ENCODE measurements at regions not wholly inside any gene's neighbourhood (a gene's known extent, or its start where the extent isn't known, plus 50 kb on each side); places are given as distances from the start of the nearest gene placed in this dataset.

DNA sequence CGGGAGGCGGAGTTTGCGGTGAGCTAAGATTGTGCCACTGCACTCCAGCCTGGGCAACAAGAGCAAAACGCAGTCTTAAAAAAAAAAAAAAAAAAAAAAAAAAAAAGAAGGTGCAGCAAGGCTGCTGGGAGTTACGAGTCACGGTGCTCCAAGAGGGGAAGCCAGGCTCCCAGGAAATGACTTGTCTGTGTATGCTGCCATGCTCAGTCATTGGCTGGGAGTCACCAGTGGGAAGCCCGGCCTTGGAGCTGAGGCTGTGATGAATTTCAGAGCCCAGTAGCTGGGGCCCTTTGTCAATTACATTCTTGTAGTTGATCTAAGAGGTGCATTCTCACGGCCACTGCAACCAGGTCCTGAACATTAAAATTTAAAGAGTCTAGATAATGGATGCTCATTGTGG, 1105.1 kb upstream of the TENM3 start:
- no peak for TF ChIP-seq POLR2A (IDR thresholded peaks at IDR 0.05)
- TF ChIP-seq, protein P1, sequence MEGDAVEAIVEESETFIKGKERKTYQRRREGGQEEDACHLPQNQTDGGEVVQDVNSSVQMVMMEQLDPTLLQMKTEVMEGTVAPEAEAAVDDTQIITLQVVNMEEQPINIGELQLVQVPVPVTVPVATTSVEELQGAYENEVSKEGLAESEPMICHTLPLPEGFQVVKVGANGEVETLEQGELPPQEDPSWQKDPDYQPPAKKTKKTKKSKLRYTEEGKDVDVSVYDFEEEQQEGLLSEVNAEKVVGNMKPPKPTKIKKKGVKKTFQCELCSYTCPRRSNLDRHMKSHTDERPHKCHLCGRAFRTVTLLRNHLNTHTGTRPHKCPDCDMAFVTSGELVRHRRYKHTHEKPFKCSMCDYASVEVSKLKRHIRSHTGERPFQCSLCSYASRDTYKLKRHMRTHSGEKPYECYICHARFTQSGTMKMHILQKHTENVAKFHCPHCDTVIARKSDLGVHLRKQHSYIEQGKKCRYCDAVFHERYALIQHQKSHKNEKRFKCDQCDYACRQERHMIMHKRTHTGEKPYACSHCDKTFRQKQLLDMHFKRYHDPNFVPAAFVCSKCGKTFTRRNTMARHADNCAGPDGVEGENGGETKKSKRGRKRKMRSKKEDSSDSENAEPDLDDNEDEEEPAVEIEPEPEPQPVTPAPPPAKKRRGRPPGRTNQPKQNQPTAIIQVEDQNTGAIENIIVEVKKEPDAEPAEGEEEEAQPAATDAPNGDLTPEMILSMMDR (IDR thresholded peaks at IDR 0.05 in 8 of 11, conservative IDR thresholded peaks at IDR 0.05 in 3 of 11): no peak
- TF ChIP-seq POLR2AphosphoS5 (IDR thresholded peaks at IDR 0.05): no peak
